K562 (cell line): ENCODE measurements at regions not wholly inside any gene's neighbourhood (a gene's known extent, or its start where the extent isn't known, plus 50 kb on each side); places are given as distances from the start of the nearest gene placed in this dataset.
A peak's percentile ranks its signal among the peaks of the same experiment; 100 is the strongest.

Source experiments
- ATAC-seq: fragments of 200-7000 bp; cut with Tn5 transposase; 3 replicates; pipeline ENCODE4 v1.9.1; 2020; ENCODE audit warnings: moderate library complexity
- BruUV-seq: library from RNA; stranded (reverse); fragments of 400-500 nt; replicated peaks from 2 replicates; lab custom pipeline; 2021; lab: Mats Ljungman, UMichigan
- CTCF ChIA-PET: fragments of 300-600 bp; formaldehyde crosslinking; extraction: SDS; loops from one replicate; lab custom pipeline; 2021; ENCODE audit warnings: low intra/inter-chr PET ratio; lab: Yijun Ruan, JAX
- POLR2A ChIA-PET: fragments of 300-600, 350-650 bp; sonication (Branson Sonifier 250); formaldehyde crosslinking; extraction: SDS; loops from one replicate; lab custom pipeline; 2021; ENCODE audit warnings: antibody characterized with exemption, inconsistent platforms; lab: Yijun Ruan, JAX
- DNase-seq, 4 experiments: peaks; one replicate each; pipeline versions ENCODE4 v3.0.0 to v3.0.0-alpha.2; 2011 to 2018; ENCODE audit warnings: low spot score in 3 of 4, mixed read lengths in 3 of 4; ENCODE audit errors: extremely low read depth in 1 of 4
- FAIRE-seq: peaks from 2 replicates; lab custom pipeline; 2011; peaks lifted over from hg19 to GRCh38; lab: Jason Lieb, UNC
- H2AFZ ChIP-seq: 2 replicates; pipeline ENCODE4 v1.6.0; 2011; ENCODE audit warnings: low read depth, low read length, control low read depth, inconsistent platforms
- H3K27ac ChIP-seq: fragments of 200-600 bp; 3 replicates; pipeline ENCODE4 v1.8.0; 2011; ENCODE audit warnings: low read depth, mild to moderate bottlenecking, control low read depth, inconsistent platforms, low read length, moderate library complexity, mixed read lengths; ENCODE audit errors: extremely low read depth
- H3K27me3 ChIP-seq, 2 experiments: fragments of 300-600 bp in 1 of 2; 2 replicates in 1 of 2; 3 replicates in 1 of 2; pipeline versions ENCODE4 v1.6.0 to v1.8.0; 2011; ENCODE audit warnings: inconsistent platforms in 2 of 2, low read length in 2 of 2, mild to moderate bottlenecking in 1 of 2, mixed read lengths in 1 of 2, moderate library complexity in 1 of 2; ENCODE audit not compliant: control insufficient read depth in 2 of 2, insufficient read depth in 2 of 2
- H3K36me3 ChIP-seq: fragments of 300-600 bp; 3 replicates; pipeline ENCODE4 v1.8.0; 2011; ENCODE audit warnings: mild to moderate bottlenecking, low read length, inconsistent platforms; ENCODE audit not compliant: control insufficient read depth, insufficient read depth
- H3K4me1 ChIP-seq, 2 experiments: fragments of 200-600 bp in 1 of 2; replicated peaks in 1 of 2; 2 replicates in 1 of 2; 3 replicates in 1 of 2; pipeline versions ENCODE4 v1.5.1 to v1.8.0; 2011; ENCODE audit warnings: inconsistent platforms in 2 of 2, low read length in 2 of 2, mild to moderate bottlenecking in 1 of 2, mixed read lengths in 1 of 2, moderate library complexity in 1 of 2; ENCODE audit not compliant: control insufficient read depth in 2 of 2, insufficient read depth in 2 of 2
- H3K4me2 ChIP-seq: 2 replicates; pipeline ENCODE4 v1.6.1; 2011; ENCODE audit warnings: low read length, control low read depth, inconsistent platforms, mixed read lengths; ENCODE audit not compliant: insufficient read depth
- H3K4me3 ChIP-seq: fragments of 200-600 bp; sonication (generic), shearing (Covaris generic); 2 replicates; pipeline ENCODE4 v1.5.1; 2016; ENCODE audit warnings: control low read depth, inconsistent platforms
- H3K79me2 ChIP-seq: fragments of 200-600 bp; 3 replicates; pipeline ENCODE4 v1.8.0; 2011; ENCODE audit warnings: low read length, inconsistent platforms; ENCODE audit not compliant: control insufficient read depth, insufficient read depth
- H3K9ac ChIP-seq, 2 experiments: 2 replicates each; pipeline versions ENCODE4 v1.6.0 to v1.6.1; 2011; ENCODE audit warnings: low read depth in 2 of 2, low read length in 2 of 2, control low read depth in 1 of 2, inconsistent platforms in 1 of 2, mild to moderate bottlenecking in 1 of 2, mixed read lengths in 1 of 2; ENCODE audit not compliant: insufficient read depth in 1 of 2
- H3K9me1 ChIP-seq: one replicate; pipeline ENCODE4 v1.6.0; 2011; ENCODE audit warnings: inconsistent platforms, mild to moderate bottlenecking, low read length, moderate library complexity; ENCODE audit not compliant: control insufficient read depth, insufficient read depth
- H3K9me3 ChIP-seq: replicated peaks from 2 replicates; pipeline ENCODE4 v1.5.1; 2011; ENCODE audit warnings: low read depth, low read length, inconsistent platforms; ENCODE audit not compliant: control insufficient read depth, insufficient read depth
- H4K20me1 ChIP-seq: replicated peaks from 2 replicates; pipeline ENCODE4 v1.6.1; 2011; ENCODE audit warnings: low read length, inconsistent platforms, mixed read lengths; ENCODE audit not compliant: control insufficient read depth, insufficient read depth
- ELF1 ChIP-seq: fragments of 200-800 bp; sonication (Bioruptor generic); IDR thresholded peaks from 2 replicates; pipeline ENCODE4 v1.6.1; 2016; ENCODE audit warnings: missing genetic modification characterization, missing compliant biosample characterization
- ELF2 ChIP-seq: fragments of 250-450 bp; sonication (Bioruptor Pico); IDR thresholded peaks from 2 replicates; pipeline ENCODE4 v1.5.0; 2021; ENCODE audit warnings: mild to moderate bottlenecking
- FOXP1 ChIP-seq: sonication (generic); formaldehyde crosslinking; IDR thresholded peaks from 2 replicates; pipeline ENCODE4 v1.8.0; 2022; ENCODE audit warnings: mild to moderate bottlenecking, missing genetic modification reagents
- KAT8 ChIP-seq: fragments of 450-650 bp; IDR thresholded peaks from 2 replicates; pipeline ENCODE4 v1.6.1; 2016; ENCODE audit warnings: low read depth, mild to moderate bottlenecking
- KDM5B ChIP-seq: fragments of 200-600 bp; sonication (generic); IDR thresholded peaks from 2 replicates; pipeline ENCODE4 v1.6.1; 2012; ENCODE audit warnings: low read depth, mild to moderate bottlenecking, moderate library complexity, low read length, control low read depth, inconsistent platforms; ENCODE audit not compliant: insufficient replicate concordance
- MTA2 ChIP-seq: fragments of 450-650 bp; IDR thresholded peaks from 2 replicates; pipeline ENCODE4 v1.6.1; 2016; ENCODE audit warnings: low read depth
- NR2C2 ChIP-seq, 2 experiments: fragments of 200-800 bp in 1 of 2; sonication (Bioruptor generic) in 1 of 2; sonication (generic) in 1 of 2; formaldehyde crosslinking in 1 of 2; IDR thresholded peaks; 2 replicates each; pipeline versions ENCODE4 v1.6.1 to v1.8.0; 2016 to 2022; ENCODE audit warnings: mild to moderate bottlenecking in 1 of 2, missing compliant biosample characterization in 1 of 2, missing genetic modification characterization in 1 of 2, missing genetic modification reagents in 1 of 2
- PATZ1 ChIP-seq: fragments of 250-450 bp; sonication (Bioruptor Pico); IDR thresholded peaks from 2 replicates; pipeline ENCODE4 v1.5.0; 2020; ENCODE audit warnings: mild to moderate bottlenecking, borderline replicate concordance
- POLR2B ChIP-seq: fragments of 450-650 bp; IDR thresholded peaks from 2 replicates; pipeline ENCODE4 v1.6.1; 2018; ENCODE audit warnings: low read depth; ENCODE audit not compliant: partially characterized antibody
- PTRF ChIP-seq: fragments of 450-650 bp; IDR thresholded peaks from 2 replicates; pipeline ENCODE4 v1.6.1; 2016; ENCODE audit warnings: mild to moderate bottlenecking, missing genetic modification characterization, missing compliant biosample characterization
- TAF7 ChIP-seq: fragments of 450-650 bp; IDR thresholded peaks from 2 replicates; pipeline ENCODE4 v1.6.1; 2016; ENCODE audit warnings: missing genetic modification characterization, missing compliant biosample characterization
- YY1 ChIP-seq, 3 experiments: IDR thresholded peaks; 2 replicates each; pipeline ENCODE4 v1.6.1; 2011; ENCODE audit warnings: low read length in 2 of 3, mild to moderate bottlenecking in 2 of 3, moderate library complexity in 2 of 3, borderline replicate concordance in 1 of 3, control low read depth in 1 of 3, low read depth in 1 of 3; ENCODE audit not compliant: insufficient read depth in 3 of 3, insufficient replicate concordance in 2 of 3, control insufficient read depth in 1 of 3, insufficient read length in 1 of 3; ENCODE audit errors: extremely low read depth in 1 of 3
- ZBTB9 ChIP-seq: fragments of 450-650 bp; formaldehyde crosslinking; IDR thresholded peaks from 2 replicates; pipeline ENCODE4 v1.4.0; 2020; ENCODE audit warnings: mild to moderate bottlenecking, moderate library complexity
- ZHX1 ChIP-seq: fragments of 150-350 bp; conservative IDR thresholded peaks from 2 replicates; pipeline ENCODE4 v1.6.1; 2014; ENCODE audit warnings: low read length
- ZNF134 ChIP-seq: fragments of 250-450 bp; sonication (Bioruptor Pico); conservative IDR thresholded peaks from 2 replicates; pipeline ENCODE4 v1.4.0; 2020
- ZNF197 ChIP-seq: fragments of 200-800 bp; sonication (Bioruptor generic); IDR thresholded peaks from 2 replicates; pipeline ENCODE4 v1.6.1; 2016; ENCODE audit warnings: low read depth, missing genetic modification characterization, missing compliant biosample characterization
- WGBS: fragments of 100-300 bp; shearing (Covaris generic); methylation state at CpG from one replicate; pipeline ENCODE4 v1.1.6; 2016; ENCODE audit warnings: low coverage, mixed read lengths; ENCODE audit not compliant: insufficient coverage; ENCODE audit errors: missing lambda C conversion rate; 5-methylcytosine and 5-hydroxymethylcytosine counted together
- in situ Hi-C: fragments of 300-500 bp; cut with MboI; formaldehyde crosslinking; loops from 4 replicates; pipeline ENCODE4 v1.15.0; 2018; ENCODE audit warnings: inconsistent platforms, mixed read lengths
- intact Hi-C: fragments of 100-400 bp; cut with micrococcal nuclease; formaldehyde crosslinking; loops from 2 replicates; pipeline ENCODE4 v1.14.2; 2022

- DNase-seq (no peak), ATAC-seq (peak; percentile 68), FAIRE-seq (no peak)
- Histone ChIP-seq H3K79me2 (no peaks in the 10 kb centered on the region), H2AFZ (peak overlapping the region; percentile 67), H3K36me3 (no peaks in the 10 kb centered on the region), H3K27me3 (peaks cover 0 to 28% of the 10 kb centered on the region in 2 experiments; a peak in 2 of 5 replicates), H3K4me1 (peaks cover 0 to 8% of the 10 kb centered on the region in 2 experiments; a peak in 3 of 5 replicates), H4K20me1 (no peaks in the 10 kb centered on the region), H3K9me1 (no peaks in the 10 kb centered on the region), H3K9ac (no peak overlapping the region), H3K9me3 (no peaks in the 10 kb centered on the region), H3K4me3 (no peak overlapping the region), H3K4me2 (peak overlapping the region; percentile 10), H3K27ac (no peak overlapping the region)
- ChIA-PET POLR2A (interaction anchor here (0.7 to 1.2 kb wide), 3 partner anchors 9 to 125 kb away, joined by 3 to 6 read pairs (median 3); no protein-coding TSS in a partner anchor), CTCF (no interaction called here)
- intact Hi-C loops (loop anchor here (5.0 kb wide), 2 partner anchors 118 to 438 kb away; no protein-coding TSS in a partner anchor), in situ Hi-C loops (no loop called here)
- 29% methylated on average over 9 of the region's 9 CpGs for WGBS
- no TSS peak for BruUV-seq
- TF ChIP-seq POLR2B (no peak), KAT8 (peak; percentile 55; the same call in 1 of the 2 replicates), ZHX1 (peak; percentile 96), ELF2 (CRISPR knock-in tag) (no peak), ZBTB9 (CRISPR knock-in tag) (no peak), ZNF134 (CRISPR knock-in tag) (peak; percentile 68), KDM5B (no peak), MTA2 (no peak), PATZ1 (CRISPR knock-in tag) (no peak), ELF1 (no peak), FOXP1 (CRISPR knock-in tag) (no peak), YY1 (IDR thresholded peaks at IDR 0.05; ENCODE audit: borderline replicate concordance in 1 of 3, control insufficient read depth in 1 of 3, extremely low read depth in 1 of 3, insufficient read depth in 3 of 3, insufficient read length in 1 of 3, insufficient replicate concordance in 2 of 3, low read depth in 1 of 3, low read length in 2 of 3) (peak; percentile 56 to 91 (median 80)), NR2C2 (CRISPR knock-in tag; IDR thresholded peaks at IDR 0.05) (no peak), NR2C2 (tag; IDR thresholded peaks at IDR 0.05) (peak; percentile 34; the same call in 1 of the 2 replicates), TAF7 (peak; percentile 44; the same call in 1 of the 2 replicates), PTRF (no peak), ZNF197 (no peak)
These were observed 493.4 kb downstream of the MATN1 start for GRCh38 chr1:30229960-30230359.
